Colonic mucosa (tissue), 4 donors: ENCODE measurements at regions not wholly inside any gene's neighbourhood (a gene's known extent, or its start where the extent isn't known, plus 50 kb on each side); places are given as distances from the start of the nearest gene placed in this dataset.

ENCODE experiments used
- DNase-seq: peaks from one replicate; pipeline ENCODE4 v3.0.0-alpha.2; 2020
- H3K27ac ChIP-seq: fragments of 200-600 bp; one replicate; pipeline ENCODE4 v1.8.0; 2021
- H3K27me3 ChIP-seq: fragments of 200-600 bp; one replicate; pipeline ENCODE4 v1.8.0; 2021
- H3K36me3 ChIP-seq: fragments of 200-600 bp; one replicate; pipeline ENCODE4 v1.8.0; 2021
- H3K4me1 ChIP-seq: fragments of 200-600 bp; one replicate; pipeline ENCODE4 v1.8.0; 2021; ENCODE audit warnings: mild to moderate bottlenecking
- H3K4me3 ChIP-seq: fragments of 200-600 bp; one replicate; pipeline ENCODE4 v1.8.0; 2021
- H3K9ac ChIP-seq, 2 donors: one replicate each; pipeline ENCODE4 v1.7.0; 2013; ENCODE audit warnings: control low read depth in 2 of 2, low read depth in 2 of 2, low read length in 2 of 2
- H3K9me3 ChIP-seq: fragments of 200-600 bp; one replicate; pipeline ENCODE4 v1.8.0; 2021
- CTCF ChIP-seq: fragments of 200-600 bp; IDR thresholded peaks from one replicate; pipeline ENCODE4 v1.8.0; 2022; ENCODE audit warnings: antibody characterized with exemption, mild to moderate bottlenecking
- intact Hi-C: fragments of 100-400 bp; cut with DNase I; formaldehyde crosslinking; loops from one replicate; pipeline ENCODE4 v1.14.1; 2022
- donor health status: healthy.
- donor health status: DM: no; HTN: no; CAD: no.
- donor health status: DM: no; HTN: no; CAD: no.

DNA sequence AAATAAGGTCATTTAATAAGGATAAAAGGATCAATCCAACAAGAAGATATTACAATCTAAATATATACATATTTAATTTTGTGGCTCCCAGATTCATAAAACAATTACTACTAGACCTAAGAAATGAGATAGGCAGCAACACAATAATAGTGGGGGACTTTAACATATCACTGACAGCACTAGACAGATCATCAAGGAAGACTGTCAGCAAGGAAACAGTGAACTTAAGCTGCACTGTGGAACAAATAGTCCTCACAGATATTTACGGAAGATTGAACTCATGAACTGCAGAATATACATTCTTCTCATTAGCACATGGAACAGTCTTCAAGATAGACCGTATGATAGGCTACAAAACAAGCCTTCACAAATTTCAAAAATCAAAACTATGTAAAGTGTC, 56.1 kb upstream of the NAP1L2 start:
- TF ChIP-seq CTCF: no peak
- Histone ChIP-seq H3K36me3 (no peaks in the 10 kb centered on the region), H3K27ac (no peak overlapping the region), H3K27me3 (no peaks in the 10 kb centered on the region), H3K4me3 (no peak overlapping the region), H3K4me1 (no peaks in the 10 kb centered on the region), H3K9me3 (no peaks in the 10 kb centered on the region), H3K9ac (no peak overlapping the region)
- intact Hi-C loops: no loop called here
- no peak for DNase-seq

DNA sequence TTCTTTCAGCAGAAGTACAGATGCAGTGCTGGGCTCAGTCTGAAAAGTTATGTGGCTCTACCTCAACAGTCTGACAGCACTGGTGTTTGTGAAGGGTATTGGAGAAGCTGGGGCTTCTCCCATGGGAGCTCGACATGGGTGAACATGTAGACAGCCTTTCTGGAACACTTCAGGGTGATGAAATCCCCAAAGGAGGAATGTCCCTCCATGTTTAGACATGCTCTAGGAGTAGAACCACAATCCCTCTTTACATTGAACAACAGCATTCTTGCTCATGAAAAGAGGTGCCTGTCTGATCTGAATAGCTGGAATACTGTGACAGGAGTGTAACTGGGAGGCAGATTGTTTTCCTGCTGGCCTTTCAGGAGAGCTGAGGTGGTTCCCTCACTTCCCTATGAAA, 53.8 kb upstream of the NAP1L2 start:
- no peaks in the 10 kb centered on the region for H3K27me3 ChIP-seq
- intact Hi-C loops: loop anchor here (10.0 kb wide), 1 partner anchor 184 kb away; no protein-coding TSS in a partner anchor

DNA sequence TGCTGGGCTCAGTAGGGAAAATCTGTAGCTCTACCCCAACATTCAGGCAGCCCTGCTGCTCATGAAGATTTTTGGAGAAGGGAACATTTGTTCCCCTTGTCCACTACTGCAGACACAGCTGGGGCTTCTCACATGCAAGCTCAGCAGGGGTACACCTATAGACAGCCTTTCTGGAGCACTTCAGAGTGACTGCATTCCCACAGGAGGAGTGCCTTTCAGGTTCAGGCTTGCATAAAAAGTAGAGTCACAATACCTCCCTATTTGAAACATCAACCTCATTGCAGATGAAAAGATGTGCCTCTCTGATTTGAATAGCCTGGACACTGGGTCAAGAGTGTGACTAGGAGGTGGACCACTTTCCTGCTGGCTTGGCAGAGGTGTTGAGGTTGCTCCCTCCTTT, 53.3 kb upstream of the NAP1L2 start:
- H3K9ac ChIP-seq: no peak overlapping the region
- no peak overlapping the region for H3K4me3 ChIP-seq
- H3K4me1 ChIP-seq: no peaks in the 10 kb centered on the region
- no peak overlapping the region for H3K27ac ChIP-seq
- intact Hi-C loops: loop anchor here (10.0 kb wide), 1 partner anchor 183 kb away; no protein-coding TSS in a partner anchor
- DNase-seq: no peak
- no peaks in the 10 kb centered on the region for H3K36me3 ChIP-seq
- H3K27me3 ChIP-seq: no peaks in the 10 kb centered on the region
- no peaks in the 10 kb centered on the region for H3K9me3 ChIP-seq
- no peak for TF ChIP-seq CTCF

More for the DNA sequence above, 53.8 kb upstream of the NAP1L2 start:
- TF ChIP-seq CTCF: no peak
- no peak overlapping the region for H3K4me3 ChIP-seq
- H3K36me3 ChIP-seq: no peaks in the 10 kb centered on the region
- H3K27ac ChIP-seq: no peak overlapping the region
- H3K9ac ChIP-seq: no peak overlapping the region
- no peak for DNase-seq
- no peaks in the 10 kb centered on the region for H3K4me1 ChIP-seq
- H3K9me3 ChIP-seq: no peaks in the 10 kb centered on the region

DNA sequence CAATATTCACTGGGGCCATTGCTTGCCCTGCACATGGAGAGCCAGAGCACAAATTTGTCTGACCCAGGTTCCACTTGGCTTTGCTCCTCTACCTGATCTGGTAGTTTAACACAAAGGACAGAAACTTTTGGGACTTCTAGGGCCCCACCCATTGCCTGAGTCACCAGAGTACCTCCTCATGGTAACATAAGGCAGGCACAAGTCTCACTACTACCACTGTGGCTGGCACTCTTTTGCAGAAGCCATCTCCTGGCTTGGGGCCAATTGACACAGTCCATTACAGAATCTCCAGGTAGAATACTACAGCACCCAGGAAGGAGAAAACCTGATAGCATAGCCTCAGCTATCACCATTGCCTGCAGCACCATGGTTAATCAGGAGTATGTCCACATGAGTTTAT, 52.6 kb upstream of the NAP1L2 start:
- Histone ChIP-seq H3K36me3 (no peaks in the 10 kb centered on the region), H3K4me1 (no peaks in the 10 kb centered on the region), H3K9ac (no peak overlapping the region), H3K4me3 (no peak overlapping the region), H3K9me3 (no peaks in the 10 kb centered on the region), H3K27me3 (no peaks in the 10 kb centered on the region), H3K27ac (no peak overlapping the region)
- intact Hi-C loops: loop anchor here (10.0 kb wide), 1 partner anchor 182 kb away; no protein-coding TSS in a partner anchor
- no peak for TF ChIP-seq CTCF
- no peak for DNase-seq

DNA sequence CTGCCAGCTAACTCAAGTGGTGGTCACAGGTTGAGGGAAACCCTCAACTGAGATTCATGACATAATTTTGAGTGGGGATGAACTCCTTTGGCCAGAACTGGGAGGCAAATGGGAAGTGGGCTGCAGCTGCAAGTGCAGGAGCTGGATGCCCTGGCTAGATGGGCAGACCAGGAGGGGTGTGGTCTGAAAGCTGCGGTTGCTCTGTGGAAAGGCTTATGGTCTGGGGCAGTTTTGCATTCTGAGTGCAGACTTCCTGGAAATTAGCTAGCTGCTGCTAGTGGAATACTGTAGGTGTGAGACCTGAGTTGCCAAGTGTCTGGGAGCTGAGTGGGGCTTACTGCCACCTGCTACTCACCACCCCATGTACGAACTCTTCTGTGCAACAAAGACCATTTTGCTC, 52.1 kb upstream of the NAP1L2 start:
- intact Hi-C loops: loop anchor here (10.0 kb wide), 1 partner anchor 182 kb away; no protein-coding TSS in a partner anchor
- no peak for DNase-seq
- H3K9me3 ChIP-seq: no peaks in the 10 kb centered on the region
- TF ChIP-seq CTCF: no peak
- H3K27ac ChIP-seq: no peak overlapping the region
- H3K36me3 ChIP-seq: no peaks in the 10 kb centered on the region
- H3K4me1 ChIP-seq: no peaks in the 10 kb centered on the region
- H3K9ac ChIP-seq: no peak overlapping the region
- no peaks in the 10 kb centered on the region for H3K27me3 ChIP-seq
- H3K4me3 ChIP-seq: no peak overlapping the region
